Aorta (tissue), 5 donors: ENCODE measurements at regions not wholly inside any gene's neighbourhood (a gene's known extent, or its start where the extent isn't known, plus 50 kb on each side); places are given as distances from the start of the nearest gene placed in this dataset.

Source experiments
- ATAC-seq: fragments of 200-7000 bp; cut with Tn5 transposase; one replicate; pipeline ENCODE4 v1.9.1; 2022; ENCODE audit warnings: moderate library complexity; ENCODE audit not compliant: low FRiP score
- DNase-seq, 2 donors: peaks; one replicate each; pipeline ENCODE4 v3.0.0-alpha.2; 2020
- H3K27ac ChIP-seq, 2 donors: one replicate each; pipeline ENCODE4 v1.5.1; 2013; ENCODE audit warnings: low read length in 2 of 2, mild to moderate bottlenecking in 2 of 2, moderate library complexity in 2 of 2, control low read depth in 1 of 2, inconsistent platforms in 1 of 2, low read depth in 1 of 2
- H3K27me3 ChIP-seq, 2 donors: one replicate each; pipeline ENCODE4 v1.6.1; 2013; ENCODE audit warnings: control low read depth in 1 of 2, low read length in 1 of 2, mild to moderate bottlenecking in 1 of 2, moderate library complexity in 1 of 2; ENCODE audit not compliant: insufficient read depth in 2 of 2, control insufficient read depth in 1 of 2
- H3K36me3 ChIP-seq, 2 donors: one replicate each; pipeline ENCODE4 v1.6.1; 2013; ENCODE audit warnings: control low read depth in 1 of 2, low read length in 1 of 2, mild to moderate bottlenecking in 1 of 2; ENCODE audit not compliant: insufficient read depth in 2 of 2, control insufficient read depth in 1 of 2
- H3K4me1 ChIP-seq, 2 donors: one replicate each; pipeline ENCODE4 v1.6.1; 2013; ENCODE audit warnings: low read length in 2 of 2, control low read depth in 1 of 2, mild to moderate bottlenecking in 1 of 2, moderate library complexity in 1 of 2; ENCODE audit not compliant: insufficient read depth in 2 of 2, control insufficient read depth in 1 of 2
- H3K4me3 ChIP-seq, 2 donors: one replicate each; pipeline ENCODE4 v1.5.1; 2013; ENCODE audit warnings: low read length in 2 of 2, control low read depth in 1 of 2, mild to moderate bottlenecking in 1 of 2
- H3K9me3 ChIP-seq: one replicate; pipeline ENCODE4 v1.6.1; 2013; ENCODE audit warnings: mild to moderate bottlenecking, low read length; ENCODE audit not compliant: control insufficient read depth
- WGBS, 2 donors: extraction: QIAGEN DNeasy Blood & Tissue Kit; methylation state at CpG; one replicate each; pipeline ENCODE4 v1.1.7; 2013; 5-methylcytosine and 5-hydroxymethylcytosine counted together
- intact Hi-C, 2 donors: fragments of 100-400 bp; cut with DNase I; formaldehyde crosslinking; loops; one replicate each; pipeline versions ENCODE4 v1.14.2 to v1.15.0; 2022
- donor health status: healthy with polysubstance abuse.
- donor health status: Bipolar disorder and iron deficiency.
- donor health status: DM: no; HTN: no; CAD: no.
- donor health status: DM: no; HTN: no; CAD: no.
- donor health status: DM: yes; HTN: yes; CAD: no.

GRCh38 chr17:79272220-79272619 is 197.6 kb downstream of the ENGASE start:
- Histone ChIP-seq H3K4me3 (no peak overlapping the region), H3K27me3 (no peaks in the 10 kb centered on the region)
- WGBS, 2 donors: 57 to 59% methylated on average over 9 of the region's 9 CpGs

DNA sequence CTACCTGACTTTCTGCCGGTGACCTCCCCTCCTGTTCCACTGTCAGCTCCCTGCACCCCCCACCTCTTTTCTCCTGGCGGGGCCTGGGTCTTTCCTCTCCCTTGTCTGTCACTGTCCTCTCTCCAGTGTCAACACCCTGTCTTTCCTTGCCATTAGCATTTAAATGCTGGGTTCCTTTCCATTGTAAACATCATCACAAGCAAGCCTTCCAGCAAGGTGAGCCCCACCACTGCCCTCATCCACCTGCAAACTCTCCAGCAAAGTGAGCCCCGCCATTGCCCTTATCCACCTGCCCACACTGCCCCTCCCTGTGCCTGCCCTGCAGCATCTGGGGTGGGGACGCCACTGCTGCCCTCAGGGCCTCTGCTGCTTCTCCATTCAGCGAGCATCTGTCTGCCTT is 195.0 kb downstream of the ENGASE start:
- WGBS, 2 donors: 22 to 25% methylated on average over 5 of the region's 5 CpGs
- H3K4me3 ChIP-seq: no peak overlapping the region
- intact Hi-C loops: no loop called here
- H3K36me3 ChIP-seq: no peaks in the 10 kb centered on the region
- no peaks in the 10 kb centered on the region for H3K4me1 ChIP-seq
- no peak for DNase-seq
- no peak for ATAC-seq
- no peaks in the 10 kb centered on the region for H3K9me3 ChIP-seq
- H3K27ac ChIP-seq: no peak overlapping the region
- H3K27me3 ChIP-seq: no peaks in the 10 kb centered on the region

More at GRCh38 chr17:79272220-79272619, 197.6 kb downstream of the ENGASE start:
- DNase-seq (no peak), ATAC-seq (no peak)
- intact Hi-C loops: no loop called here
- H3K9me3 ChIP-seq: no peaks in the 10 kb centered on the region
- no peaks in the 10 kb centered on the region for H3K36me3 ChIP-seq
- H3K4me1 ChIP-seq: no peaks in the 10 kb centered on the region
- H3K27ac ChIP-seq: no peak overlapping the region

GRCh38 chr17:79263191-79263590 is 188.6 kb downstream of the ENGASE start:
- no peak overlapping the region for H3K27ac ChIP-seq
- 33 to 35% methylated on average over 11 of the region's 11 CpGs for WGBS, 2 donors
- intact Hi-C loops: no loop called here
- no peak overlapping the region for H3K4me3 ChIP-seq
- no peaks in the 10 kb centered on the region for H3K9me3 ChIP-seq
- DNase-seq (no peak), ATAC-seq (no peak)
- H3K4me1 ChIP-seq: no peaks in the 10 kb centered on the region
- no peaks in the 10 kb centered on the region for H3K27me3 ChIP-seq
- no peaks in the 10 kb centered on the region for H3K36me3 ChIP-seq

DNA sequence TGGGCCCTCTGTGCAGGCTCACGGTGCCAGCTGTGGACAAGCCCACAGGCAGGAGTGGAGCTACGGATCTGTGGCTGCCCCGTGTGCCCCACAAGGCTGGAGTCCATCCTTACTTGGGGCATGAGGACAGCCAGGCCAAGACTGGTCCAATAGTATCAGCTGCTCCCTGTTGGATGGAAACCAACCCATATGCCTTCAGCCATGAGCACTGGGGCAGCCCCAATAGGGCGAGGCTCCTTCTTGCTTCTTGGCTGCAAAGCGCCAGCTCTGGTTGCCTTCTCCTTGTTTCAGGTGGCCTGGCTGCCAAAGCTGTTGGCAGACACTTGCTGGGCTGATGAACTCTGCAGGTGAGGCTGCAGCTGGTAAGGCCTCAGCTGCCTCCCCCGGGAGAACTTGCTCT is 188.0 kb downstream of the ENGASE start:
- intact Hi-C loops: no loop called here
- no peak overlapping the region for H3K4me3 ChIP-seq
- 86 to 90% methylated on average over 6 of the region's 6 CpGs for WGBS, 2 donors
- no peak for DNase-seq
- no peaks in the 10 kb centered on the region for H3K27me3 ChIP-seq
- no peak for ATAC-seq
- no peaks in the 10 kb centered on the region for H3K4me1 ChIP-seq
- no peaks in the 10 kb centered on the region for H3K36me3 ChIP-seq
- no peaks in the 10 kb centered on the region for H3K9me3 ChIP-seq
- no peak overlapping the region for H3K27ac ChIP-seq

DNA sequence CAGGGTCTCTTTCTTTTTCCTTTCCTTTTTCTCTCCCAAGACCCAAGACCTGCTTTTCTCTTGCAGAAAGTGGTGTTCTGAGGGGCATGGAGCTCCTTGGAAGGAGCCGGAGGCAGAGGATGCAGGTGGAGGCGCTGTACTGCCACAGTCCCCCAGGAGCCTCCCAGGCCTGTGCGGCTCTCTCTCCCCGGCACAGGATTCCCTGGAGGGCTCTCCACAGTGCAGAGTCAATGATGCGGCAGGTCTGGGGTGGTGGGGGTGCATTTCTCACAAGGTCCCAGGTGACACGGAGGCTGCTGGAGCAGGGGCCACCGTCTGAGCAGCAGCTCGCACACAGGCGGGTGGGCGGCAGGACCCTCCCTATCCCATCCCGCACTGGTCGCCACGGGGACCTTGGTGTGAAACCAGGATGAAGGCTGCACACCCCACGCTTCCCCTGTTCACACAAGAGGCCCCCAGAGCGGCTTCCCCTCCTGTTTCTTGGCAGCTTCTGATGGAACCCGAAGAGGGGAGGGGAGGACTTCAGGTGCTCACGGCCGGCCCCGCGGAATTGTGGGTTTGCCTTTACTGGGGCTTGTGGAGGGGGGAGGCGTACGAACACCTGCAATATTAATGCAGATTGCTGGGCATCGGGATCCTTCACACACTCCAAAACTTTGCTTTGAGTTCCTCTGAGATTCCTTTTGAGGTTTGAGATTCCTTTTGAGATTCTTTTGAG is 186.9 kb downstream of the ENGASE start:
- no peaks in the 10 kb centered on the region for H3K36me3 ChIP-seq
- H3K4me3 ChIP-seq: no peak overlapping the region
- H3K4me1 ChIP-seq: no peaks in the 10 kb centered on the region
- ATAC-seq (no peak), DNase-seq (no peak)
- H3K27me3 ChIP-seq: no peaks in the 10 kb centered on the region
- intact Hi-C loops: no loop called here
- no peaks in the 10 kb centered on the region for H3K9me3 ChIP-seq
- WGBS, 2 donors: 59 to 67% methylated on average over 19 to 23 of the region's 23 CpGs
- H3K27ac ChIP-seq: no peak overlapping the region

- H3K27me3 ChIP-seq: no peaks in the 10 kb centered on the region
Observed at GRCh38 chr17:79258843-79259242, 184.2 kb downstream of the ENGASE start.

GRCh38 chr17:79258041-79258440 is 183.4 kb downstream of the ENGASE start:
- no peak for ATAC-seq
- Histone ChIP-seq H3K4me1 (no peaks in the 10 kb centered on the region), H3K27ac (no peak overlapping the region), H3K36me3 (no peaks in the 10 kb centered on the region), H3K4me3 (no peak overlapping the region), H3K27me3 (no peaks in the 10 kb centered on the region), H3K9me3 (no peaks in the 10 kb centered on the region)
- DNase-seq: no peak
- 79 to 82% methylated on average over 8 of the region's 8 CpGs for WGBS, 2 donors
- intact Hi-C loops: no loop called here

More at GRCh38 chr17:79258843-79259242, 184.2 kb downstream of the ENGASE start:
- intact Hi-C loops: no loop called here
- DNase-seq (no peak), ATAC-seq (no peak)
- 69 to 75% methylated on average over 9 of the region's 9 CpGs for WGBS, 2 donors
- no peaks in the 10 kb centered on the region for H3K9me3 ChIP-seq
- H3K27ac ChIP-seq: no peak overlapping the region
- H3K4me1 ChIP-seq: no peaks in the 10 kb centered on the region
- H3K4me3 ChIP-seq: no peak overlapping the region
- no peaks in the 10 kb centered on the region for H3K36me3 ChIP-seq

DNA sequence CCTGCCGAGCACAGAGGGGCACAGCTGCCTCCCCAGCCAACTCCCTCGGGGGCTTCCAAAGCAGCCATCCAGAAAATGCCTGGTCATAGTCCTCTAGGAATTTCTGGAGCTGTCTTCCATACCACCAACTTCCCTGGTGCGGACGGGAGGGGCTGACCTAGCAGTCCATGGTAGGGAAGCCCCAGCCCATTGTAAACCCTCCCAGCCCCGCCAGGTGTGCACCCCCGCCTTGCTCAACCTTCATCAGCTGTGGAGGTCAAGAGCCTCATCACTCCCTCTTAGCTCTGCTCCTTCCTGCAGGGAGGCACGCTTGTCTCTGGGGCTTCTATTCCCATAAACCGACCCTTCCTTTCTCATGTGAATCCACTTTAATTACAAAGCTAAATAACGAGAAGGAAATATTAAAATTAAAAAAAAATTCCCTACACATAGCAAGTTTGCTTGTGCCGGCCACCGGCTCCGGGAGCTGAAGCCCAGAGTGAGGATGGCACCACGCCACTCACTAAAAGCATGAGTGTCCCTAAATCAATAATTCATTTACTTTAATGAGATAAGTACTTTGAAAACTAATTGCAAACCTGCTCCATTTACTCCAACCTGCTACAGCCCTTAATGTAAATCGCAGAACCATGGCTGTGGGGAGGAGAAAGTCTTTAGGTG is 181.4 kb downstream of the ENGASE start:
- Histone ChIP-seq H3K27ac (no peak overlapping the region), H3K4me3 (no peak overlapping the region), H3K4me1 (no peaks in the 10 kb centered on the region), H3K9me3 (no peaks in the 10 kb centered on the region), H3K36me3 (no peaks in the 10 kb centered on the region), H3K27me3 (no peaks in the 10 kb centered on the region)
- 73 to 74% methylated on average over 14 of the region's 14 CpGs for WGBS, 2 donors
- intact Hi-C loops: no loop called here
- DNase-seq (no peak), ATAC-seq (no peak)

GRCh38 chr17:79255456-79255855 is 180.8 kb downstream of the ENGASE start:
- no peak overlapping the region for H3K4me3 ChIP-seq
- no peak for ATAC-seq
- intact Hi-C loops: no loop called here
- no peak for DNase-seq
- no peak overlapping the region for H3K27ac ChIP-seq
- H3K9me3 ChIP-seq: no peaks in the 10 kb centered on the region
- H3K4me1 ChIP-seq: no peaks in the 10 kb centered on the region
- H3K27me3 ChIP-seq: no peaks in the 10 kb centered on the region
- no peaks in the 10 kb centered on the region for H3K36me3 ChIP-seq
- WGBS, 2 donors: 56 to 62% methylated on average over 11 of the region's 11 CpGs
